Psoas muscle (tissue), 7 donors: ENCODE measurements at regions not wholly inside any gene's neighbourhood (a gene's known extent, or its start where the extent isn't known, plus 50 kb on each side); places are given as distances from the start of the nearest gene placed in this dataset.

Experiments used
- ATAC-seq, 4 donors: fragments of 200-7000 bp; cut with Tn5 transposase; one replicate each; pipeline ENCODE4 v1.9.1; 2020; ENCODE audit warnings: moderate library complexity in 3 of 4, mild to moderate bottlenecking in 2 of 4
- DNase-seq, 2 donors: peaks; one replicate each; pipeline ENCODE4 v3.0.0-alpha.2; 2020
- H3K27ac ChIP-seq: fragments of 200-600 bp; one replicate; pipeline ENCODE4 v1.8.0; 2022
- H3K27me3 ChIP-seq, 3 donors: fragments of 200-600 bp in 1 of 3; one replicate each; pipeline versions ENCODE4 v1.6.1 to v1.8.0; 2013 to 2022; ENCODE audit warnings: low read length in 2 of 3, mild to moderate bottlenecking in 2 of 3, moderate library complexity in 1 of 3; ENCODE audit not compliant: insufficient read depth in 3 of 3
- H3K36me3 ChIP-seq, 2 donors: fragments of 200-600 bp in 1 of 2; one replicate each; pipeline versions ENCODE4 v1.6.1 to v1.8.0; 2013 to 2022; ENCODE audit warnings: low read depth in 1 of 2, mild to moderate bottlenecking in 1 of 2, moderate library complexity in 1 of 2; ENCODE audit not compliant: insufficient read depth in 1 of 2
- H3K4me1 ChIP-seq: fragments of 200-600 bp; one replicate; pipeline ENCODE4 v1.8.0; 2022
- H3K4me3 ChIP-seq: fragments of 200-600 bp; one replicate; pipeline ENCODE4 v1.8.0; 2022; ENCODE audit warnings: mild to moderate bottlenecking
- H3K9me3 ChIP-seq: fragments of 200-600 bp; one replicate; pipeline ENCODE4 v1.8.0; 2022
- WGBS, 3 donors: extraction: QIAGEN DNeasy Blood & Tissue Kit; methylation state at CpG; one replicate each; pipeline versions ENCODE4 v1.1.6 to v1.1.7; 2013; 5-methylcytosine and 5-hydroxymethylcytosine counted together
- intact Hi-C, 2 donors: fragments of 100-400 bp; cut with DNase I; formaldehyde crosslinking; loops; one replicate each; pipeline versions ENCODE4 v1.11.0 to v1.14.2; 2022
- TF ChIP-seq, protein P1 (sequence below): fragments of 200-600 bp; IDR thresholded peaks from one replicate; pipeline ENCODE4 v1.8.0; 2022; ENCODE audit warnings: antibody characterized with exemption
- donor health status: healthy with polysubstance abuse.
- donor health status: DM: no; HTN: no; CAD: no; lungs with moderate emphysema.
- donor health status: Bipolar disorder and iron deficiency.
- donor health status: healthy.
- donor health status: DM: yes; HTN: yes; CAD: no.
- donor health status: DM: no; HTN: no; CAD: no.
- donor health status: DM: yes; HTN: yes; CAD: no.

DNA sequence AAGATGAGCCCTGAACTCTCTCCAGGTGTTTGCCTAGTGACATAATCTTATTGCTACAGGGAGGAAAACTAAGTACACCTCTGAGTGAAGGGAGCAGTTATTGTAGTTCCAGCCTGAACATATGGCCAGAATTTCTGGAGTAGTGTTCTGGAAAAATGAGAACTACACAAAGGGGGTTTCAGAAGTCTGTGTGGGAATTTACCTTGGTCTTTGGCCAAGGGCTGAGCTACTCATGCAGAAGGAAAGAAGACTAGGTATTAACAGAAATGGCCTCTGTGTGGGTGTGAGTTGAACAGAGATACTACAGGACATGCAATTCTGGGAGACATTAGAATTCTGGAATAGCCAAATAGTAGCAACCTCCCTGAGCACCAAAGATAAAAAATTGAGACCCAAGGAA, 1009.7 kb upstream of the GJE1 start:
- Histone ChIP-seq H3K27me3 (no peaks in the 10 kb centered on the region), H3K36me3 (no peaks in the 10 kb centered on the region), H3K4me1 (no peaks in the 10 kb centered on the region), H3K9me3 (no peaks in the 10 kb centered on the region), H3K27ac (no peak overlapping the region), H3K4me3 (no peak overlapping the region)
- TF ChIP-seq, protein P1, sequence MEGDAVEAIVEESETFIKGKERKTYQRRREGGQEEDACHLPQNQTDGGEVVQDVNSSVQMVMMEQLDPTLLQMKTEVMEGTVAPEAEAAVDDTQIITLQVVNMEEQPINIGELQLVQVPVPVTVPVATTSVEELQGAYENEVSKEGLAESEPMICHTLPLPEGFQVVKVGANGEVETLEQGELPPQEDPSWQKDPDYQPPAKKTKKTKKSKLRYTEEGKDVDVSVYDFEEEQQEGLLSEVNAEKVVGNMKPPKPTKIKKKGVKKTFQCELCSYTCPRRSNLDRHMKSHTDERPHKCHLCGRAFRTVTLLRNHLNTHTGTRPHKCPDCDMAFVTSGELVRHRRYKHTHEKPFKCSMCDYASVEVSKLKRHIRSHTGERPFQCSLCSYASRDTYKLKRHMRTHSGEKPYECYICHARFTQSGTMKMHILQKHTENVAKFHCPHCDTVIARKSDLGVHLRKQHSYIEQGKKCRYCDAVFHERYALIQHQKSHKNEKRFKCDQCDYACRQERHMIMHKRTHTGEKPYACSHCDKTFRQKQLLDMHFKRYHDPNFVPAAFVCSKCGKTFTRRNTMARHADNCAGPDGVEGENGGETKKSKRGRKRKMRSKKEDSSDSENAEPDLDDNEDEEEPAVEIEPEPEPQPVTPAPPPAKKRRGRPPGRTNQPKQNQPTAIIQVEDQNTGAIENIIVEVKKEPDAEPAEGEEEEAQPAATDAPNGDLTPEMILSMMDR = no peak
- intact Hi-C loops = no loop called here
- ATAC-seq (no peak), DNase-seq (no peak)

DNA sequence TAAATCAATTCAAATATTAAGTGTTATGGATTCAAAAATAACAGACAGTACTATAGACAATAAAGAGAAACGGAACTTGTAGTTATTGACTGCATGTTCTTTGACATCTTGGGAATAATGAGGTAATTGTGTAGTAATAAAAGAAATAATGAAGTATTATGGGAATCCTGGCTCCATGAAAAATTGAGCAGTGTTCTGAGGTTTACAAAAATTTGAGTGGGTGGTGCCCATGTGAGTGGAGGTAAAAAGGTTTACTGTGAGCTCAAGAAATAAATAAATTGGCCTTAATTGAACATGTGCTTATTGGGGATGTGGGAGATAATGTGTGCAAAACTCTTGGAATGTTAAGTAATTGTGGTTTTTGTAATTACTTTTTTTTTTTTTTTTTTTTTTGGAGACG, 1013.7 kb upstream of the GJE1 start:
- 43 to 47% (median 45%) methylated on average over 2 of the region's 2 CpGs for WGBS, 3 donors
- TF ChIP-seq, protein P1 = no peak
- intact Hi-C loops = no loop called here

DNA sequence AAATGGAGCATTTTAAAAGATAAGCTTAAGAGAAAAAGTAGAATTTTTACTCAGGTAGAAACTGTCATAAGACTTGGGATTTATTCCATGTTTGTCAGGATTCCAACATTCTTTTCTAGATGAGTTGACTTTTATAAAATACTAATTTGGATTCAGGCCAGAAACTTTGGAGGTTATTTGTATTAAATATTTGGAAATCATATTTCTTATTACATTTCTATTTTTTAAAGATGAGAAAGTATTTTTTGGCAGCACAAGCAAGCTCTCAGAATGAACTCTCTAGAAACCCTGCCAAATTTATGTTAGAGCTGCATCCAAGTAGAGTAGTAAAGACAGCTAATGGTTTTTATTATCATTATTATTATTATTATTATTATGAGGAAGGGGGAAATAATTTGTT, 1014.9 kb upstream of the GJE1 start:
- intact Hi-C loops = no loop called here
- no peaks in the 10 kb centered on the region for H3K9me3 ChIP-seq
- H3K36me3 ChIP-seq = no peaks in the 10 kb centered on the region
- no peaks in the 10 kb centered on the region for H3K4me1 ChIP-seq
- no peak for ATAC-seq
- TF ChIP-seq, protein P1 = no peak
- H3K27ac ChIP-seq = no peak overlapping the region
- DNase-seq = no peak
- H3K27me3 ChIP-seq = no peaks in the 10 kb centered on the region
- no peak overlapping the region for H3K4me3 ChIP-seq

More for the DNA sequence above, 1013.7 kb upstream of the GJE1 start:
- Histone ChIP-seq H3K9me3 (no peaks in the 10 kb centered on the region), H3K36me3 (no peaks in the 10 kb centered on the region), H3K27me3 (no peaks in the 10 kb centered on the region), H3K4me3 (no peak overlapping the region), H3K4me1 (no peaks in the 10 kb centered on the region), H3K27ac (no peak overlapping the region)
- ATAC-seq (no peak), DNase-seq (no peak)

DNA sequence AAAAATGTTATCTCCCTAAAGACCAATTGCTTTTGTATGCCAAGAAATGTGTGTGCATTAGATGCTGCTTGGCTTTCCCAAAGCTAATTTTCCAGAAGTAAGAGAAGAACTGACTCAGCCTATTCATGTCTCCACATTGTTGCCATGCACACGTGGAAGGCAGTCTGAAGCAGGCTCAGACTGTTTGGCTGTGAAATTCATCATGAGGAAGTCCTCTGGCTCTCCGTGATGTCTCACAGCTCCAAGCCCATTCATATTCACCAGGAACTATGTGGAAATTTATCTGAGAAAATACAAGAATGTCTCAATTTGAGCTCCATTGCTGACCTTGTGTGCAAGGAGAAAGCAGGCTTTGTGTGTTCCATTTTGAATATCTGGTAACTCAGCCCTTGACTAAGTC, 1022.2 kb upstream of the GJE1 start:
- no peak overlapping the region for H3K4me3 ChIP-seq
- no peaks in the 10 kb centered on the region for H3K27me3 ChIP-seq
- no peak overlapping the region for H3K27ac ChIP-seq
- no peaks in the 10 kb centered on the region for H3K36me3 ChIP-seq
- intact Hi-C loops = no loop called here
- no peaks in the 10 kb centered on the region for H3K9me3 ChIP-seq
- TF ChIP-seq, protein P1 = no peak
- DNase-seq = no peak
- H3K4me1 ChIP-seq = no peaks in the 10 kb centered on the region
- ATAC-seq = no peak
- 29 to 42% (median 30%) methylated on average over 2 of the region's 2 CpGs for WGBS, 3 donors

DNA sequence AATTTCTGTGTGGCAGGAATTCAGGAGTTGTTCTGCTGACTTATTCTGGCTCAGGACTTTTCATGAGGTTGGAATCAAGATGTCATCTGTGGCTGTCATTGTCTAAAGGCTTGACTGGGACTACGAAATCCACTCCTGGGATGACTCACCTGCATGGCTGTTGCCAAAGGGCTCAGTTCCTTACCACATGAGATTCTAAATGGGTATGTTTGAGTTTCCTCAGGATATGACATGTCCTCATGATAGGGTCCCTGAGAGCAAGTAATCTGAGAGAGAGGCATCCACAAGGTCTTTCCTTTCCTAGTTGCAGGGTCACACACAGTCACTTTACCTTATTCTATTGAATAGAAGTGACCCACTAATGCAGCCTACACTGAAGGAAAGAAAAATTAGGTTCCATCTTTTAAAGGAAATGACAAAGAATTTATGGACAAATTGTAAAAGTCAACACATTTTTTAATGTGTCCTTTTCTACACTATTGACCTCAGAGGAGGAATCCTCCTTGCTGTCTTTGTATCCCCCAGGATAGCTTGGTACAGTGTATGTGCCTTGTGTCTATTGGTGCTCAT, 1025.0 kb upstream of the GJE1 start:
- DNase-seq = no peak
- H3K4me1 ChIP-seq = no peaks in the 10 kb centered on the region
- intact Hi-C loops = no loop called here
- TF ChIP-seq, protein P1 = no peak
- H3K27ac ChIP-seq = no peak overlapping the region
- peak in 1 of 4 donors; percentile 45 for ATAC-seq
- no peaks in the 10 kb centered on the region for H3K36me3 ChIP-seq
- H3K27me3 ChIP-seq = no peaks in the 10 kb centered on the region
- 33 to 39% (median 38%) methylated on average over 1 of the region's 1 CpG for WGBS, 3 donors
- no peak overlapping the region for H3K4me3 ChIP-seq
- H3K9me3 ChIP-seq = peaks cover 8% of the 10 kb centered on the region
